T-cell (primary cell): ENCODE measurements at regions not wholly inside any gene's neighbourhood (a gene's known extent, or its start where the extent isn't known, plus 50 kb on each side); places are given as distances from the start of the nearest gene placed in this dataset.

Experiments
- ATAC-seq, 4 experiments: fragments of 200-7000 bp in 3 of 4; fragments of 150-1000 bp in 1 of 4; cut with Tn5 transposase; replicated peaks in 1 of 4; 1 replicate in 3 of 4; 2 replicates in 1 of 4; pipeline ENCODE4 v1.10.0; 2021; ENCODE audit warnings: moderate library complexity in 3 of 4, mild to moderate bottlenecking in 2 of 4, moderate number of reproducible peaks in 1 of 4
- CTCF ChIA-PET, 2 donors: fragments of 300-600 bp; sonication (Branson Sonifier 250); formaldehyde crosslinking; loops; one replicate each; lab custom pipeline; 2022; ENCODE audit warnings: antibody characterized with exemption in 2 of 2; lab: Charles Lee
- POLR2A ChIA-PET, 2 donors: fragments of 300-600 bp; sonication (Branson Sonifier 250); formaldehyde crosslinking; loops; one replicate each; lab custom pipeline; 2022; ENCODE audit warnings: antibody characterized with exemption in 2 of 2; lab: Charles Lee
- DNase-seq, 35 experiments: peaks; one replicate each; pipeline versions ENCODE4 v3.0.0 to v3.0.0-alpha.2; 2013 to 2023
- H3K27ac ChIP-seq: one replicate; pipeline ENCODE4 v1.5.1; 2013; ENCODE audit warnings: low read length
- H3K27me3 ChIP-seq, 2 experiments: replicated peaks in 1 of 2; 1 replicate in 1 of 2; 2 replicates in 1 of 2; pipeline versions ENCODE4 v1.6.1 to v1.7.0; 2013; ENCODE audit warnings: low read length in 1 of 2, mixed read lengths in 1 of 2; ENCODE audit not compliant: control insufficient read depth in 2 of 2, insufficient read depth in 2 of 2; ENCODE audit errors: extremely low read depth in 1 of 2
- H3K36me3 ChIP-seq, 2 donors: 1 replicate in 1 of 2; 2 replicates in 1 of 2; pipeline versions ENCODE4 v1.6.1 to v1.7.0; 2013; ENCODE audit warnings: low read length in 1 of 2; ENCODE audit not compliant: control insufficient read depth in 2 of 2, insufficient read depth in 1 of 2; ENCODE audit errors: extremely low read depth in 1 of 2
- H3K4me1 ChIP-seq, 2 experiments: 1 replicate in 1 of 2; 2 replicates in 1 of 2; pipeline versions ENCODE4 v1.6.1 to v1.7.0; 2013; ENCODE audit warnings: low read length in 2 of 2, mixed read lengths in 1 of 2; ENCODE audit not compliant: insufficient read depth in 2 of 2, control insufficient read depth in 1 of 2; ENCODE audit errors: extremely low read depth in 1 of 2
- H3K4me3 ChIP-seq, 2 donors: 1 replicate in 1 of 2; 2 replicates in 1 of 2; pipeline versions ENCODE4 v1.5.1 to v1.7.0; 2013; ENCODE audit warnings: mild to moderate bottlenecking in 2 of 2, low read length in 1 of 2, moderate library complexity in 1 of 2; ENCODE audit not compliant: control insufficient read depth in 1 of 2; ENCODE audit errors: extremely low read depth in 1 of 2
- H3K9me3 ChIP-seq: 2 replicates; pipeline ENCODE4 v1.7.0; 2013
- H3K27ac Mint-ChIP-seq, 2 donors: one replicate each; pipeline ENCODE4 v1.8.0; 2020 to 2021; ENCODE audit warnings: mild to moderate bottlenecking in 2 of 2, mixed read lengths in 2 of 2
- H3K27me3 Mint-ChIP-seq, 2 donors: one replicate each; pipeline ENCODE4 v1.8.0; 2021 to 2022; ENCODE audit warnings: mixed read lengths in 2 of 2
- H3K36me3 Mint-ChIP-seq: one replicate; pipeline ENCODE4 v1.8.0; 2021; ENCODE audit warnings: mixed read lengths
- H3K4me1 Mint-ChIP-seq, 3 donors: one replicate each; pipeline ENCODE4 v1.8.0; 2020 to 2022; ENCODE audit warnings: mixed read lengths in 3 of 3, mild to moderate bottlenecking in 1 of 3
- H3K4me3 Mint-ChIP-seq, 3 donors: one replicate each; pipeline ENCODE4 v1.8.0; 2020 to 2022; ENCODE audit warnings: mild to moderate bottlenecking in 3 of 3, mixed read lengths in 3 of 3, moderate library complexity in 3 of 3
- H3K9me3 Mint-ChIP-seq, 3 donors: one replicate each; pipeline ENCODE4 v1.8.0; 2020 to 2022; ENCODE audit warnings: mixed read lengths in 3 of 3
- WGBS: methylation state at CpG from one replicate; pipeline ENCODE4 v1.1.5; 2013; ENCODE audit warnings: missing lambda C conversion rate; ENCODE audit not compliant: insufficient coverage; 5-methylcytosine and 5-hydroxymethylcytosine counted together

GRCh38 chr5:165609871-165610270 lies 2104.5 kb downstream of the MAT2B start:
- no peak for DNase-seq
- peaks cover 9 to 23% (median 11%) of the 10 kb centered on the region in 3 donors for H3K9me3 Mint-ChIP-seq
- H3K27me3 Mint-ChIP-seq, result no peaks in the 10 kb centered on the region
- H3K27me3 ChIP-seq, result no peaks in the 10 kb centered on the region
- ATAC-seq, result no peak
- ChIA-PET CTCF (no interaction called here), POLR2A (no interaction called here)
- no peaks in the 10 kb centered on the region for H3K36me3 ChIP-seq
- H3K27ac Mint-ChIP-seq, result no peak overlapping the region
- no peaks in the 10 kb centered on the region for H3K4me1 ChIP-seq
- WGBS, result no CpG with 5 or more reads among the region's 2 CpGs
- H3K27ac ChIP-seq, result no peak overlapping the region
- no peak overlapping the region for H3K4me3 ChIP-seq
- no peak overlapping the region for H3K4me3 Mint-ChIP-seq
- H3K9me3 ChIP-seq, result no peaks in the 10 kb centered on the region
- H3K4me1 Mint-ChIP-seq, result no peaks in the 10 kb centered on the region
- H3K36me3 Mint-ChIP-seq, result no peaks in the 10 kb centered on the region

GRCh38 chr5:165616490-165617405 lies 2111.3 kb downstream of the MAT2B start:
- CTCF ChIA-PET, result no interaction called here
- ATAC-seq, result no peak

GRCh38 chr5:165617491-165617890 lies 2112.1 kb downstream of the MAT2B start:
- H3K27me3 ChIP-seq, result no peaks in the 10 kb centered on the region
- Mint-ChIP-seq H3K4me3 (no peak overlapping the region), H3K27me3 (no peaks in the 10 kb centered on the region), H3K4me1 (no peaks in the 10 kb centered on the region), H3K36me3 (no peaks in the 10 kb centered on the region), H3K9me3 (peaks cover 2 to 21% (median 8%) of the 10 kb centered on the region in 3 donors), H3K27ac (no peak overlapping the region)
- DNase-seq (no peak), ATAC-seq (no peak)
- H3K36me3 ChIP-seq, result no peaks in the 10 kb centered on the region
- WGBS, result no CpG with 5 or more reads among the region's 2 CpGs
- no peaks in the 10 kb centered on the region for H3K4me1 ChIP-seq
- no peak overlapping the region for H3K27ac ChIP-seq
- CTCF ChIA-PET, result no interaction called here
- no peaks in the 10 kb centered on the region for H3K9me3 ChIP-seq
- no peak overlapping the region for H3K4me3 ChIP-seq
- POLR2A ChIA-PET, result no interaction called here

More at GRCh38 chr5:165616490-165617405, 2111.3 kb downstream of the MAT2B start:
- POLR2A ChIA-PET, result no interaction called here
- Mint-ChIP-seq H3K9me3 (peaks cover 2 to 21% (median 8%) of the 10 kb centered on the region in 3 donors), H3K4me3 (no peak overlapping the region), H3K27me3 (no peaks in the 10 kb centered on the region), H3K36me3 (no peaks in the 10 kb centered on the region), H3K4me1 (no peaks in the 10 kb centered on the region), H3K27ac (no peak overlapping the region)
- no peak overlapping the region for H3K27ac ChIP-seq
- H3K36me3 ChIP-seq, result no peaks in the 10 kb centered on the region
- no peaks in the 10 kb centered on the region for H3K27me3 ChIP-seq
- H3K4me3 ChIP-seq, result no peak overlapping the region
- no peaks in the 10 kb centered on the region for H3K9me3 ChIP-seq
- no CpG with 5 or more reads among the region's 2 CpGs for WGBS
- no peaks in the 10 kb centered on the region for H3K4me1 ChIP-seq
- no peak for DNase-seq

GRCh38 chr5:165620394-165620793 lies 2115.0 kb downstream of the MAT2B start:
- Histone ChIP-seq H3K27ac (no peak overlapping the region), H3K36me3 (no peaks in the 10 kb centered on the region), H3K27me3 (no peaks in the 10 kb centered on the region), H3K4me3 (no peak overlapping the region), H3K9me3 (no peaks in the 10 kb centered on the region), H3K4me1 (no peaks in the 10 kb centered on the region)
- CTCF ChIA-PET, result no interaction called here
- no peaks in the 10 kb centered on the region for H3K36me3 Mint-ChIP-seq
- H3K4me1 Mint-ChIP-seq, result peaks cover 0 to 4% (median 0%) of the 10 kb centered on the region in 3 donors
- ATAC-seq (no peak), DNase-seq (no peak)
- WGBS, result no CpG with 5 or more reads among the region's 1 CpG
- no peak overlapping the region for H3K4me3 Mint-ChIP-seq
- H3K27me3 Mint-ChIP-seq, result no peaks in the 10 kb centered on the region
- POLR2A ChIA-PET, result no interaction called here
- H3K9me3 Mint-ChIP-seq, result peaks cover 2 to 12% (median 8%) of the 10 kb centered on the region in 3 donors
- H3K27ac Mint-ChIP-seq, result no peak overlapping the region

GRCh38 chr5:165622864-165623536 lies 2117.6 kb downstream of the MAT2B start:
- ChIA-PET CTCF (no interaction called here), POLR2A (no interaction called here)
- Histone ChIP-seq H3K36me3 (no peaks in the 10 kb centered on the region), H3K4me3 (no peak overlapping the region), H3K9me3 (no peaks in the 10 kb centered on the region), H3K27me3 (no peaks in the 10 kb centered on the region), H3K4me1 (no peaks in the 10 kb centered on the region), H3K27ac (no peak overlapping the region)
- DNase-seq (no peak), ATAC-seq (no peak)
- WGBS, result 80% methylated on average over 4 of the region's 7 CpGs
- H3K9me3 Mint-ChIP-seq, result peaks cover 5 to 14% (median 13%) of the 10 kb centered on the region in 3 donors
- H3K36me3 Mint-ChIP-seq, result no peaks in the 10 kb centered on the region
- H3K4me3 Mint-ChIP-seq, result peak overlapping the region in 1 of 3 donors; percentile 15
- H3K4me1 Mint-ChIP-seq, result peaks cover 0 to 4% (median 0%) of the 10 kb centered on the region in 3 donors
- no peaks in the 10 kb centered on the region for H3K27me3 Mint-ChIP-seq
- no peak overlapping the region for H3K27ac Mint-ChIP-seq

- Histone ChIP-seq H3K4me1 (no peaks in the 10 kb centered on the region), H3K27ac (no peak overlapping the region), H3K4me3 (no peak overlapping the region), H3K9me3 (no peaks in the 10 kb centered on the region), H3K36me3 (no peaks in the 10 kb centered on the region), H3K27me3 (no peaks in the 10 kb centered on the region)
- peaks cover 0 to 4% (median 0%) of the 10 kb centered on the region in 3 donors for H3K4me1 Mint-ChIP-seq
- H3K4me3 Mint-ChIP-seq, result no peak overlapping the region
- no peaks in the 10 kb centered on the region for H3K27me3 Mint-ChIP-seq
- no peaks in the 10 kb centered on the region for H3K36me3 Mint-ChIP-seq
- DNase-seq, result no peak
- WGBS, result 60% methylated on average over 2 of the region's 8 CpGs
- ChIA-PET POLR2A (no interaction called here), CTCF (interaction anchor here in 1 of 2 donors (0.6 kb wide), 1 partner anchor 84 kb away, joined by 3 read pairs; no protein-coding TSS in a partner anchor)
- H3K9me3 Mint-ChIP-seq, result peaks cover 5 to 14% (median 13%) of the 10 kb centered on the region in 3 donors
- no peak overlapping the region for H3K27ac Mint-ChIP-seq
- ATAC-seq, result no peak
Observed at GRCh38 chr5:165624166-165624946, 2118.9 kb downstream of the MAT2B start.
